PFSK-1 (cell line): ENCODE measurements at regions not wholly inside any gene's neighbourhood (a gene's known extent, or its start where the extent isn't known, plus 50 kb on each side); places are given as distances from the start of the nearest gene placed in this dataset.

Experiments used
- FOXP2 ChIP-seq: optimal IDR thresholded peaks from 2 replicates; pipeline ENCODE3; 2011; ENCODE audit warnings: borderline replicate concordance, control low read depth, inconsistent platforms; ENCODE audit not compliant: insufficient read depth; ENCODE audit errors: extremely low read length, extremely low read depth
- POLR2AphosphoS5 ChIP-seq: IDR thresholded peaks from 2 replicates; pipeline ENCODE4 v1.6.1; 2012; ENCODE audit warnings: low read depth, mild to moderate bottlenecking, control low read depth, low read length, moderate library complexity
- SIN3A ChIP-seq: IDR thresholded peaks from 2 replicates; pipeline ENCODE4 v1.6.1; 2012; ENCODE audit warnings: mild to moderate bottlenecking, low read length, moderate library complexity, borderline replicate concordance; ENCODE audit not compliant: insufficient read depth
- TAF1 ChIP-seq: IDR thresholded peaks from 2 replicates; pipeline ENCODE4 v1.6.1; 2012; ENCODE audit warnings: low read length, control low read depth, borderline replicate concordance; ENCODE audit not compliant: insufficient read depth
- TF ChIP-seq, protein P1 (sequence below), 2 experiments: IDR thresholded peaks; 2 replicates each; pipeline versions ENCODE4 v1.6.1 to v1.8.0; 2011 to 2012; ENCODE audit warnings: low read depth in 2 of 2, low read length in 2 of 2, control low read depth in 1 of 2, inconsistent platforms in 1 of 2, mild to moderate bottlenecking in 1 of 2, moderate library complexity in 1 of 2; ENCODE audit not compliant: insufficient read depth in 1 of 2

DNA sequence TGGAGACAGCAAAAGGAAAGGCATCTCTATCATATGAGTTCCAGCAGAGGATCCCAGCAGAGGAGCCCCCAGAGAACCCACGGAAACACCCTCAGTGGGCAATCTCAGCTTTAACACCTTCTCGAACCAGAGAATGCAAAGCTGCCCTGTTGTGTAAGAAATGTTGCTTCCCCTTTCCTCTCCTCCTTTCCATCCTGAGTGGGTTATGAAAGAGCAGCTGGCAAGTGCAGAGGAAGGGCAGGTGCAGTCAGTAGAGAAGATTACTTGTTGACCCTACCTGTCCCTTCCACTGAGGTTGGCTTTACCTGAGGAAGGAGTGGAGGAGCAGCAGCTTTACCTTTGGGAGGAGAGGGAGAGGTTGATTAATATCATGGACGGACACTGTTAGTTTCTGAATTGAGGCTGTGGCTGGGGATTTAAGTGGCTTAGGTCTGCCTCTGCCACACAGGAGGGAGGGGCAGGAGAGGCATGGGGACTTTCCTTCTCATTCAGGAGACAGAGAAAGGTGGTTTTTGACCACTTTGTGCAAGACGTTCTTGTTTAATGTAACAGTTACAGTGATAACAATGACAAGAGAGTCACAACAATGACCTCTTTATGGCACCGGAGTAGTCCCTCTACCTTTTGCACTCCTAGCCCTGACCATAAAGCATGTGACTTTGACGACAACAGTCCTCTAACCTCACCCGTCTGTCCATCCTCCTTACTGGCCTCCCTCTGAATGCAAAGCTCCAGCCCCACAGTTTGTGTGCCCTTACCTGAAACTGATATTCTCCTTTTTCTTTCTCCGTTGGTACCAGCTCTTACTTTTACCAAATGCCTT lies 254.8 kb downstream of the NSG2 start:
- no peak for TF ChIP-seq POLR2AphosphoS5
- TF ChIP-seq, protein P1, sequence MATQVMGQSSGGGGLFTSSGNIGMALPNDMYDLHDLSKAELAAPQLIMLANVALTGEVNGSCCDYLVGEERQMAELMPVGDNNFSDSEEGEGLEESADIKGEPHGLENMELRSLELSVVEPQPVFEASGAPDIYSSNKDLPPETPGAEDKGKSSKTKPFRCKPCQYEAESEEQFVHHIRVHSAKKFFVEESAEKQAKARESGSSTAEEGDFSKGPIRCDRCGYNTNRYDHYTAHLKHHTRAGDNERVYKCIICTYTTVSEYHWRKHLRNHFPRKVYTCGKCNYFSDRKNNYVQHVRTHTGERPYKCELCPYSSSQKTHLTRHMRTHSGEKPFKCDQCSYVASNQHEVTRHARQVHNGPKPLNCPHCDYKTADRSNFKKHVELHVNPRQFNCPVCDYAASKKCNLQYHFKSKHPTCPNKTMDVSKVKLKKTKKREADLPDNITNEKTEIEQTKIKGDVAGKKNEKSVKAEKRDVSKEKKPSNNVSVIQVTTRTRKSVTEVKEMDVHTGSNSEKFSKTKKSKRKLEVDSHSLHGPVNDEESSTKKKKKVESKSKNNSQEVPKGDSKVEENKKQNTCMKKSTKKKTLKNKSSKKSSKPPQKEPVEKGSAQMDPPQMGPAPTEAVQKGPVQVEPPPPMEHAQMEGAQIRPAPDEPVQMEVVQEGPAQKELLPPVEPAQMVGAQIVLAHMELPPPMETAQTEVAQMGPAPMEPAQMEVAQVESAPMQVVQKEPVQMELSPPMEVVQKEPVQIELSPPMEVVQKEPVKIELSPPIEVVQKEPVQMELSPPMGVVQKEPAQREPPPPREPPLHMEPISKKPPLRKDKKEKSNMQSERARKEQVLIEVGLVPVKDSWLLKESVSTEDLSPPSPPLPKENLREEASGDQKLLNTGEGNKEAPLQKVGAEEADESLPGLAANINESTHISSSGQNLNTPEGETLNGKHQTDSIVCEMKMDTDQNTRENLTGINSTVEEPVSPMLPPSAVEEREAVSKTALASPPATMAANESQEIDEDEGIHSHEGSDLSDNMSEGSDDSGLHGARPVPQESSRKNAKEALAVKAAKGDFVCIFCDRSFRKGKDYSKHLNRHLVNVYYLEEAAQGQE (IDR thresholded peaks at IDR 0.05; ENCODE audit: insufficient read depth in 1 of 2, low read depth in 2 of 2, low read length in 2 of 2): no peak
- no peak for TF ChIP-seq SIN3A
- TF ChIP-seq TAF1: no peak
- no peak for TF ChIP-seq FOXP2
